Upper lobe of left lung (tissue), 6 donors: ENCODE measurements at regions not wholly inside any gene's neighbourhood (a gene's known extent, or its start where the extent isn't known, plus 50 kb on each side); places are given as distances from the start of the nearest gene placed in this dataset.
"Not testable (repeated sequence)": the region's sequence is repeated elsewhere in the genome, so short reads cannot be mapped to it uniquely, and the experiment has no call there.

Experiments used
- ATAC-seq, 2 donors: fragments of 200-7000 bp; cut with Tn5 transposase; one replicate each; pipeline ENCODE4 v1.9.1; 2022; ENCODE audit warnings: mild to moderate bottlenecking in 2 of 2, moderate library complexity in 2 of 2; ENCODE audit not compliant: low FRiP score in 2 of 2
- DNase-seq, 2 donors: peaks; one replicate each; pipeline ENCODE4 v3.0.0-alpha.2; 2019 to 2020
- H3K27ac ChIP-seq, 4 donors: fragments of 200-600 bp; sonication (generic); one replicate each; pipeline ENCODE4 v1.5.1; 2016 to 2019
- H3K27me3 ChIP-seq, 4 donors: fragments of 200-600 bp; sonication (generic); one replicate each; pipeline ENCODE4 v1.5.1; 2017 to 2019
- H3K36me3 ChIP-seq, 4 donors: fragments of 200-600 bp; sonication (generic); one replicate each; pipeline ENCODE4 v1.5.1; 2016 to 2019
- H3K4me1 ChIP-seq, 4 donors: fragments of 200-600 bp; sonication (generic); one replicate each; pipeline ENCODE4 v1.5.1; 2018 to 2019
- H3K4me3 ChIP-seq, 4 donors: fragments of 200-600 bp; sonication (generic); one replicate each; pipeline ENCODE4 v1.5.1; 2017 to 2019; ENCODE audit warnings: mild to moderate bottlenecking in 2 of 4, moderate library complexity in 1 of 4
- H3K9me3 ChIP-seq, 4 donors: fragments of 200-600 bp; sonication (generic); one replicate each; pipeline ENCODE4 v1.5.1; 2018 to 2019
- CTCF ChIP-seq, 6 experiments: fragments of 450-650 bp in 4 of 6; fragments of 200-600 bp in 2 of 6; sonication (generic) in 2 of 6; IDR thresholded peaks; one replicate each; pipeline ENCODE4 v1.5.1; 2016 to 2019; ENCODE audit warnings: antibody characterized with exemption in 6 of 6
- EP300 ChIP-seq, 4 donors: sonication (generic); formaldehyde crosslinking; IDR thresholded peaks; one replicate each; pipeline ENCODE4 v1.5.1; 2017; ENCODE audit warnings: antibody characterized with exemption in 4 of 4, control low read depth in 2 of 4
- POLR2A ChIP-seq, 4 donors: fragments of 450-650 bp; IDR thresholded peaks; one replicate each; pipeline ENCODE4 v1.5.1; 2016 to 2017; ENCODE audit warnings: antibody characterized with exemption in 4 of 4, mild to moderate bottlenecking in 2 of 4
- POLR2AphosphoS5 ChIP-seq, 2 donors: sonication (generic); formaldehyde crosslinking; IDR thresholded peaks; one replicate each; pipeline ENCODE4 v1.5.1; 2017; ENCODE audit warnings: antibody characterized with exemption in 2 of 2
- WGBS, 2 donors: methylation state at CpG; one replicate each; pipeline ENCODE4 v1.1.5; 2017 to 2018; 5-methylcytosine and 5-hydroxymethylcytosine counted together
- donor health status: DM: no; HTN: no; CAD: no; lungs with moderate emphysema.
- donor health status: DM: no; HTN: yes; CAD: no; lungs with severe emphysema.

GRCh38 chr3:25911525-25912295 lies 121.8 kb downstream of the OXSM start:
- TF ChIP-seq POLR2AphosphoS5 (IDR thresholded peaks at IDR 0.05) (no peak), EP300 (IDR thresholded peaks at IDR 0.05) (no peak), CTCF (IDR thresholded peaks at IDR 0.05) (no peak), POLR2A (IDR thresholded peaks at IDR 0.05) (no peak)
- 75 to 77% methylated on average over 7 of the region's 7 CpGs for WGBS, 2 donors
- no peak for DNase-seq

GRCh38 chr3:25913179-25913578 lies 123.3 kb downstream of the OXSM start:
- Histone ChIP-seq H3K4me1 (no peaks in the 10 kb centered on the region), H3K36me3 (no peaks in the 10 kb centered on the region), H3K27ac (no peak overlapping the region), H3K4me3 (no peak overlapping the region), H3K27me3 (no peaks in the 10 kb centered on the region), H3K9me3 (no peaks in the 10 kb centered on the region)
- TF ChIP-seq POLR2AphosphoS5 (IDR thresholded peaks at IDR 0.05) (no peak), CTCF (IDR thresholded peaks at IDR 0.05) (no peak), POLR2A (IDR thresholded peaks at IDR 0.05) (no peak), EP300 (IDR thresholded peaks at IDR 0.05) (no peak)
- no peak for ATAC-seq
- no peak for DNase-seq

More at GRCh38 chr3:25911525-25912295, 121.8 kb downstream of the OXSM start:
- H3K36me3 ChIP-seq = no peaks in the 10 kb centered on the region
- no peaks in the 10 kb centered on the region for H3K9me3 ChIP-seq
- no peaks in the 10 kb centered on the region for H3K4me1 ChIP-seq
- ATAC-seq = no peak
- H3K27ac ChIP-seq = no peak overlapping the region
- H3K4me3 ChIP-seq = no peak overlapping the region
- H3K27me3 ChIP-seq = no peaks in the 10 kb centered on the region

- H3K4me3 ChIP-seq = no peak overlapping the region
- WGBS, 2 donors = 88 to 91% methylated on average over 2 of the region's 2 CpGs
- no peaks in the 10 kb centered on the region for H3K36me3 ChIP-seq
- no peak overlapping the region for H3K27ac ChIP-seq
- no peaks in the 10 kb centered on the region for H3K27me3 ChIP-seq
- no peak for DNase-seq
- no peak for TF ChIP-seq CTCF (IDR thresholded peaks at IDR 0.05)
- no peak for TF ChIP-seq POLR2A (IDR thresholded peaks at IDR 0.05)
- no peak for TF ChIP-seq POLR2AphosphoS5 (IDR thresholded peaks at IDR 0.05)
- no peak for TF ChIP-seq EP300 (IDR thresholded peaks at IDR 0.05)
- ATAC-seq = no peak
- no peaks in the 10 kb centered on the region for H3K4me1 ChIP-seq
- no peaks in the 10 kb centered on the region for H3K9me3 ChIP-seq
These were observed 125.8 kb downstream of the OXSM start for GRCh38 chr3:25915673-25916072.

- Histone ChIP-seq H3K4me3 (no peak overlapping the region), H3K4me1 (no peaks in the 10 kb centered on the region), H3K9me3 (no peaks in the 10 kb centered on the region), H3K36me3 (no peaks in the 10 kb centered on the region), H3K27ac (no peak overlapping the region), H3K27me3 (no peaks in the 10 kb centered on the region)
- whole genome bisulfite sequencing, 2 donors = 0 to 39% methylated on average over 1 of the region's 1 CpG
- DNase-seq (no peak), ATAC-seq (no peak)
- no peak for TF ChIP-seq POLR2AphosphoS5 (IDR thresholded peaks at IDR 0.05)
- TF ChIP-seq CTCF (IDR thresholded peaks at IDR 0.05) = no peak
- no peak for TF ChIP-seq POLR2A (IDR thresholded peaks at IDR 0.05)
- TF ChIP-seq EP300 (IDR thresholded peaks at IDR 0.05) = no peak
These were observed 126.4 kb downstream of the OXSM start for GRCh38 chr3:25916321-25916720.

GRCh38 chr3:25931967-25932366 lies 142.1 kb downstream of the OXSM start:
- H3K27me3 ChIP-seq, H3K4me3 ChIP-seq, H3K4me1 ChIP-seq, DNase-seq, H3K27ac ChIP-seq, H3K36me3 ChIP-seq, ATAC-seq: not testable (repeated sequence)
- WGBS, 2 donors = 89 to 100% methylated on average over 1 to 6 of the region's 6 CpGs
- H3K9me3 ChIP-seq = peaks cover 0 to 18% (median 4%) of the 10 kb centered on the region in 4 donors
